GM23248 (cell line): ENCODE measurements at regions not wholly inside any gene's neighbourhood (a gene's known extent, or its start where the extent isn't known, plus 50 kb on each side); places are given as distances from the start of the nearest gene placed in this dataset.
"Not testable (repeated sequence)": the region's sequence is repeated elsewhere in the genome, so short reads cannot be mapped to it uniquely, and the experiment has no call there.

Experiments used
- DNase-seq: peaks from one replicate; pipeline ENCODE4 v3.0.0-alpha.2; 2015
- H2AFZ ChIP-seq: fragments of 200-600 bp; sonication (generic); 2 replicates; pipeline ENCODE4 v1.6.1; 2016; ENCODE audit warnings: antibody characterized with exemption
- H3F3A ChIP-seq: fragments of 200-600 bp; sonication (generic); 2 replicates; pipeline ENCODE4 v1.6.1; 2016; ENCODE audit warnings: mild to moderate bottlenecking, antibody characterized with exemption, mixed run types; ENCODE audit not compliant: insufficient read depth
- H3K27ac ChIP-seq: fragments of 200-600 bp; sonication (generic); 2 replicates; pipeline ENCODE4 v1.5.1; 2016; ENCODE audit warnings: mild to moderate bottlenecking
- H3K27me3 ChIP-seq: fragments of 200-600 bp; sonication (generic); replicated peaks from 2 replicates; pipeline ENCODE4 v1.6.1; 2016; ENCODE audit warnings: mild to moderate bottlenecking; ENCODE audit not compliant: insufficient read depth
- H3K36me3 ChIP-seq: fragments of 200-600 bp; sonication (generic); 2 replicates; pipeline ENCODE4 v1.6.1; 2016; ENCODE audit warnings: low read depth, mild to moderate bottlenecking
- H3K4me1 ChIP-seq: fragments of 200-600 bp; sonication (generic); 2 replicates; pipeline ENCODE4 v1.6.1; 2016; ENCODE audit warnings: mild to moderate bottlenecking; ENCODE audit not compliant: insufficient read depth
- H3K4me2 ChIP-seq: fragments of 200-600 bp; sonication (generic); one replicate; pipeline ENCODE4 v1.6.1; 2016; ENCODE audit warnings: mild to moderate bottlenecking; ENCODE audit not compliant: unreplicated experiment
- H3K4me3 ChIP-seq: fragments of 200-600 bp; sonication (generic); 2 replicates; pipeline ENCODE4 v1.5.1; 2016; ENCODE audit warnings: mild to moderate bottlenecking
- H3K79me2 ChIP-seq: fragments of 200-600 bp; sonication (generic); 2 replicates; pipeline ENCODE4 v1.6.1; 2016; ENCODE audit warnings: mild to moderate bottlenecking; ENCODE audit not compliant: insufficient read depth
- H3K9ac ChIP-seq: fragments of 200-600 bp; sonication (generic); 2 replicates; pipeline ENCODE4 v1.6.1; 2016; ENCODE audit warnings: mild to moderate bottlenecking
- H3K9me2 ChIP-seq: fragments of 200-600 bp; sonication (generic); 2 replicates; pipeline ENCODE4 v1.6.1; 2016; ENCODE audit warnings: mixed run types, mild to moderate bottlenecking, moderate library complexity; ENCODE audit not compliant: insufficient read depth
- H3K9me3 ChIP-seq: fragments of 200-600 bp; sonication (generic); one replicate; pipeline ENCODE4 v1.6.1; 2017; ENCODE audit warnings: low read depth
- H4K20me1 ChIP-seq: fragments of 200-600 bp; sonication (generic); 2 replicates; pipeline ENCODE4 v1.6.0; 2016; ENCODE audit not compliant: insufficient read depth
- EZH2 ChIP-seq: fragments of 200-600 bp; sonication (generic); IDR thresholded peaks from 2 replicates; pipeline ENCODE4 v1.6.1; 2018; ENCODE audit warnings: antibody characterized with exemption, mild to moderate bottlenecking; ENCODE audit not compliant: insufficient read depth, poor library complexity, severe bottlenecking
- EZH2phosphoT487 ChIP-seq: fragments of 200-600 bp; sonication (generic); IDR thresholded peaks from 2 replicates; pipeline ENCODE4 v1.6.1; 2018; ENCODE audit warnings: antibody characterized with exemption, moderate library complexity, mild to moderate bottlenecking, low read depth; ENCODE audit not compliant: insufficient read depth
- WGBS, 2 experiments: methylation state at CpG; one replicate each; pipeline ENCODE4 v1.1.6; 2015 to 2017; ENCODE audit warnings: low lambda C conversion rate in 2 of 2, low coverage in 1 of 2; ENCODE audit errors: missing lambda C conversion rate in 2 of 2; 5-methylcytosine and 5-hydroxymethylcytosine counted together
- in situ Hi-C: fragments of 300-500 bp; cut with MboI; formaldehyde crosslinking; loops from 2 replicates; pipeline ENCODE4 v1.15.0; 2020

GRCh38 chr14:57061009-57061711 lies 207.5 kb downstream of the EXOC5 start:
- Histone ChIP-seq H4K20me1 (no peaks in the 10 kb centered on the region), H3K27me3 (peaks cover 9% of the 10 kb centered on the region; the same call in 1 of the 2 replicates), H3K9ac (no peak overlapping the region), H3K9me2 (no peaks in the 10 kb centered on the region), H3K27ac (no peak overlapping the region), H3K4me3 (no peak overlapping the region), H3K4me2 (no peak overlapping the region), H3K9me3 (no peaks in the 10 kb centered on the region), H3F3A (no peaks in the 10 kb centered on the region), H2AFZ (no peak overlapping the region), H3K79me2 (no peaks in the 10 kb centered on the region), H3K36me3 (no peaks in the 10 kb centered on the region), H3K4me1 (no peaks in the 10 kb centered on the region)
- in situ Hi-C loops: no loop called here
- 24 to 27% methylated on average over 5 of the region's 5 CpGs for WGBS, 2 experiments
- no peak for TF ChIP-seq EZH2phosphoT487
- TF ChIP-seq EZH2: no peak
- DNase-seq: no peak

DNA sequence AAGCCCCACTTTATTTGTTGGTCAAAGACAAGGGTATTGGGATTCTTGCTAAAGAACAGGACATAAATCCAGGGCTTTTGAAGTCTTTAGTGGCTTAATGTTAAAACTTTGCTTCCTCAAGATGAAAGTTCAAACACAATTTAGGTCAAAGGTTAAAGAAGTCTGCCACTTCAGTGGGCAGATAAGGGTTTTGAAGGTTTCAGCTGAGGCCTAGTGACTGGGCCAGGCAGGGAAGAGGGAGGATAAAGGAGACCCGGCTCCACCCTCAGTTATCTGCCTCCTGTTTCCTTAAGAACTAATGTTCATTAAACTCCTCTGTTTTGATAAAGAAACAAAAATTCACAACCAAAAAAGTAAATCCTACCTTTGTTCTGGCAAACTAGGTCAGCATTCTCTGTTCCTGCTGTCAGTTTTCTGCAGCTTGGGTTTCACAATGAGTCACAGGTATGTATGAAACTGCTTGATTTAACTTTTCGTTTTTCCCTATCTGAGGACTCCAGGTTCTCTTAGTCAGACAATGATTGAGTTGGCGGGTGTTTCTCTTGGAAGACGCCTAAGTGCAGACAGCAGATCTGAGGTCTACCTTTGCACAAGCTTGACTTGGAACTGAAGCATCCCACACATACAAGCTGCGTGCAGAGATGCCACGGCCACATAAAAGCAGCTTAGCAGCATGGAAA lies 208.3 kb downstream of the EXOC5 start:
- Histone ChIP-seq H3K27me3 (0 out of 2 replicates have a peak, but pooled peaks cover 1% of the 10 kb centered on the region), H3K4me3 (no peak overlapping the region), H3K4me2 (no peak overlapping the region), H3K79me2 (no peaks in the 10 kb centered on the region), H2AFZ (no peak overlapping the region), H3K9me2 (no peaks in the 10 kb centered on the region), H3F3A (no peaks in the 10 kb centered on the region), H3K4me1 (no peaks in the 10 kb centered on the region), H4K20me1 (no peaks in the 10 kb centered on the region), H3K9ac (no peak overlapping the region), H3K9me3 (no peaks in the 10 kb centered on the region), H3K36me3 (no peaks in the 10 kb centered on the region), H3K27ac (no peak overlapping the region)
- DNase-seq: peak; percentile 5
- TF ChIP-seq EZH2phosphoT487 (no peak), EZH2 (no peak)
- in situ Hi-C loops: no loop called here
- WGBS, 2 experiments: 18 to 19% methylated on average over 6 of the region's 6 CpGs

GRCh38 chr14:57058319-57058718 lies 210.4 kb downstream of the EXOC5 start:
- H3K9me2 ChIP-seq: no peaks in the 10 kb centered on the region
- WGBS, 2 experiments: 33 to 42% methylated on average over 6 to 7 of the region's 7 CpGs
- no peak for DNase-seq
- no peak overlapping the region for H2AFZ ChIP-seq
- no peaks in the 10 kb centered on the region for H3K4me1 ChIP-seq
- in situ Hi-C loops: no loop called here
- TF ChIP-seq EZH2 (no peak), EZH2phosphoT487 (no peak)
- no peak overlapping the region for H3K9ac ChIP-seq
- H3K27ac ChIP-seq: no peak overlapping the region
- no peaks in the 10 kb centered on the region for H3F3A ChIP-seq
- no peak overlapping the region for H3K4me2 ChIP-seq
- H3K4me3 ChIP-seq: no peak overlapping the region
- no peaks in the 10 kb centered on the region for H3K36me3 ChIP-seq
- H4K20me1 ChIP-seq: no peaks in the 10 kb centered on the region
- H3K9me3 ChIP-seq: no peaks in the 10 kb centered on the region
- no peaks in the 10 kb centered on the region for H3K27me3 ChIP-seq
- no peaks in the 10 kb centered on the region for H3K79me2 ChIP-seq

DNA sequence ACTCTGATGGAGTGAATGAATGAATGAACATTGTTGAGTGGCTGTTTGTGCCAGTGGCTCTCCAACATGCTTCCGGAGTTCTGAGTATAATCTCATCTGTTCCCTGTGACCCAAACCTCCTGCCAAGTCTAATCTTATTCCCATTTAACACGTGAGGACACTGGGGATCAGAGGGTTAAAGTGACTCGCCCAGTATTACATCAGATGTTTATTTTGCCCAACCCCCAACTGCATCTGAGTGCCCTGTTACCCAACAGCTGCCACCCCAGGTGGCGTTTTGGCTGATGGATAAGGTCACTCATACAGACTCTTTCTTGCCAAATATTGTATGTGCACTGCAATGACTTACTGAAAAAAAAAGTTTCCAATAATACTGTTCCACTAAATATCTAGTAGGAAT lies 210.9 kb downstream of the EXOC5 start:
- no peak overlapping the region for H3K4me3 ChIP-seq
- H3K36me3 ChIP-seq: no peaks in the 10 kb centered on the region
- no peak overlapping the region for H3K27ac ChIP-seq
- no peaks in the 10 kb centered on the region for H3K9me2 ChIP-seq
- in situ Hi-C loops: no loop called here
- no peaks in the 10 kb centered on the region for H3K27me3 ChIP-seq
- no peaks in the 10 kb centered on the region for H3F3A ChIP-seq
- no peaks in the 10 kb centered on the region for H3K9me3 ChIP-seq
- H3K79me2 ChIP-seq: no peaks in the 10 kb centered on the region
- no peak for DNase-seq
- TF ChIP-seq EZH2 (no peak), EZH2phosphoT487 (no peak)
- WGBS, 2 experiments: 13 to 14% methylated on average over 4 of the region's 4 CpGs
- H3K4me1 ChIP-seq: no peaks in the 10 kb centered on the region
- no peaks in the 10 kb centered on the region for H4K20me1 ChIP-seq
- no peak overlapping the region for H3K9ac ChIP-seq
- H3K4me2 ChIP-seq: no peak overlapping the region
- H2AFZ ChIP-seq: no peak overlapping the region

- H3K27me3 ChIP-seq, in situ Hi-C loops: not testable (repeated sequence)
- WGBS, 2 experiments: 67 to 71% methylated on average over 14 to 20 of the region's 24 CpGs
These were observed 212.2 kb downstream of the EXOC5 start for GRCh38 chr14:57056522-57056921.

More at GRCh38 chr14:57056522-57056921, 212.2 kb downstream of the EXOC5 start:
- H3K4me1 ChIP-seq, H3K4me3 ChIP-seq, H4K20me1 ChIP-seq, H2AFZ ChIP-seq, H3K36me3 ChIP-seq, H3K9ac ChIP-seq, H3K4me2 ChIP-seq, H3K9me3 ChIP-seq, H3K27ac ChIP-seq, H3F3A ChIP-seq, H3K9me2 ChIP-seq, DNase-seq, H3K79me2 ChIP-seq: not testable (repeated sequence)
